ENCODE measurements at regions not wholly inside any gene's neighbourhood (a gene's known extent, or its start where the extent isn't known, plus 50 kb on each side); places are given as distances from the start of the nearest gene placed in this dataset.

DNA sequence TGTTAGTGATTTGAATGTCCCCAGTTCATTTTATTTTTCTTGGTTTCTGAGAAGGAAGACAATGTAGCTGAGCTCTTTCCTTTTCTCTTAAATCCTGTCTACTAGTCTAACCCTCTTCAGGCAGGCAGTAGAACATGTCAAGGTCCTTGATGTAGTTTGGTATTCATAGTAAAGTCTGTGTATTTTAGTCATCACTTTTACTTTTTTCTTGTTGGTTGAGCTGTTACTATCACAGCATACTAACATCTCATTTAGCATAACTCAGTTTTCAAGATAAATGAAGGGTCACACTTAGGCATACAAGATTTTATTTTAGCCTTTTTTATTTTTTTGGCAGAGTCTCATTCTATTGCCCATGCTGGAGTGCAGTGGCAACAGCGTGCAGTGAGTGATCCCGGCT, 70.5 kb downstream of the KPNA2 start:
- TF ChIP-seq POLR2AphosphoS5 (IDR thresholded peaks at IDR 0.05; ENCODE audit: insufficient read depth in 1 of 2, low read depth in 1 of 2), result no peak
- TF ChIP-seq, protein P1, sequence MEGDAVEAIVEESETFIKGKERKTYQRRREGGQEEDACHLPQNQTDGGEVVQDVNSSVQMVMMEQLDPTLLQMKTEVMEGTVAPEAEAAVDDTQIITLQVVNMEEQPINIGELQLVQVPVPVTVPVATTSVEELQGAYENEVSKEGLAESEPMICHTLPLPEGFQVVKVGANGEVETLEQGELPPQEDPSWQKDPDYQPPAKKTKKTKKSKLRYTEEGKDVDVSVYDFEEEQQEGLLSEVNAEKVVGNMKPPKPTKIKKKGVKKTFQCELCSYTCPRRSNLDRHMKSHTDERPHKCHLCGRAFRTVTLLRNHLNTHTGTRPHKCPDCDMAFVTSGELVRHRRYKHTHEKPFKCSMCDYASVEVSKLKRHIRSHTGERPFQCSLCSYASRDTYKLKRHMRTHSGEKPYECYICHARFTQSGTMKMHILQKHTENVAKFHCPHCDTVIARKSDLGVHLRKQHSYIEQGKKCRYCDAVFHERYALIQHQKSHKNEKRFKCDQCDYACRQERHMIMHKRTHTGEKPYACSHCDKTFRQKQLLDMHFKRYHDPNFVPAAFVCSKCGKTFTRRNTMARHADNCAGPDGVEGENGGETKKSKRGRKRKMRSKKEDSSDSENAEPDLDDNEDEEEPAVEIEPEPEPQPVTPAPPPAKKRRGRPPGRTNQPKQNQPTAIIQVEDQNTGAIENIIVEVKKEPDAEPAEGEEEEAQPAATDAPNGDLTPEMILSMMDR (IDR thresholded peaks at IDR 0.05), result no peak

Data from vagina (tissue), 2 donors.